DOHH2 (cell line): ENCODE measurements at regions not wholly inside any gene's neighbourhood (a gene's known extent, or its start where the extent isn't known, plus 50 kb on each side); places are given as distances from the start of the nearest gene placed in this dataset.

ENCODE experiments used
- H3F3A ChIP-seq: fragments of 200-600 bp; sonication (generic), shearing (Covaris generic); 2 replicates; pipeline ENCODE4 v1.6.0; 2016; ENCODE audit warnings: antibody characterized with exemption, mild to moderate bottlenecking; ENCODE audit not compliant: control insufficient read depth, insufficient read depth
- H3K27ac ChIP-seq: fragments of 200-600 bp; sonication (generic); 2 replicates; pipeline ENCODE4 v1.5.1; 2014; ENCODE audit warnings: low read depth, mild to moderate bottlenecking, low read length, moderate library complexity
- H3K27me3 ChIP-seq: fragments of 200-600 bp; sonication (generic); 2 replicates; pipeline ENCODE4 v1.6.1; 2014; ENCODE audit warnings: mild to moderate bottlenecking, low read length, mixed read lengths; ENCODE audit not compliant: control insufficient read depth
- H3K36me3 ChIP-seq: fragments of 200-600 bp; sonication (generic); 2 replicates; pipeline ENCODE4 v1.6.1; 2014; ENCODE audit warnings: mild to moderate bottlenecking, low read length, moderate library complexity, mixed read lengths; ENCODE audit not compliant: control insufficient read depth
- H3K4me1 ChIP-seq: fragments of 200-600 bp; sonication (generic); 2 replicates; pipeline ENCODE4 v1.6.1; 2014; ENCODE audit warnings: mild to moderate bottlenecking, low read length, mixed read lengths; ENCODE audit not compliant: control insufficient read depth
- H3K4me2 ChIP-seq: fragments of 200-600 bp; sonication (generic); 2 replicates; pipeline ENCODE4 v1.6.0; 2014; ENCODE audit warnings: mild to moderate bottlenecking, low read length, moderate library complexity
- H3K4me3 ChIP-seq: fragments of 200-600 bp; sonication (generic); 2 replicates; pipeline ENCODE4 v1.5.1; 2014; ENCODE audit warnings: mild to moderate bottlenecking, low read length, mixed read lengths
- H3K79me2 ChIP-seq: fragments of 200-600 bp; sonication (generic); 2 replicates; pipeline ENCODE4 v1.6.1; 2014; ENCODE audit warnings: mild to moderate bottlenecking, low read length, mixed read lengths; ENCODE audit not compliant: control insufficient read depth
- H3K9me2 ChIP-seq: fragments of 200-600 bp; sonication (generic); replicated peaks from 2 replicates; pipeline ENCODE4 v1.6.1; 2014; ENCODE audit warnings: mild to moderate bottlenecking, low read length, mixed read lengths; ENCODE audit not compliant: control insufficient read depth
- H3K9me3 ChIP-seq: fragments of 200-600 bp; sonication (generic); 2 replicates; pipeline ENCODE4 v1.6.1; 2014; ENCODE audit warnings: antibody characterized with exemption, low read length, mixed read lengths; ENCODE audit not compliant: control insufficient read depth, insufficient read depth
- H4K20me1 ChIP-seq: fragments of 200-600 bp; sonication (generic); 2 replicates; pipeline ENCODE4 v1.6.0; 2014; ENCODE audit warnings: low read depth, mild to moderate bottlenecking, antibody characterized with exemption, low read length, moderate library complexity; ENCODE audit not compliant: control insufficient read depth, insufficient read depth
- CTCF ChIP-seq: fragments of 200-600 bp; sonication (generic); IDR thresholded peaks from one replicate; pipeline ENCODE4 v1.5.1; 2014; ENCODE audit warnings: antibody characterized with exemption, mild to moderate bottlenecking, low read depth, low read length; ENCODE audit not compliant: poor library complexity, severe bottlenecking
- EZH2phosphoT487 ChIP-seq: fragments of 200-600 bp; sonication (generic); IDR thresholded peaks from 2 replicates; pipeline ENCODE4 v1.6.1; 2017; ENCODE audit warnings: borderline replicate concordance, mild to moderate bottlenecking, antibody characterized with exemption, low read length, moderate library complexity, mixed read lengths

- no peaks in the 10 kb centered on the region for H3K27me3 ChIP-seq
- H3K36me3 ChIP-seq = no peaks in the 10 kb centered on the region
- no peaks in the 10 kb centered on the region for H3F3A ChIP-seq
- TF ChIP-seq CTCF (no peak), EZH2phosphoT487 (no peak)
- no peaks in the 10 kb centered on the region for H3K4me1 ChIP-seq
- H3K27ac ChIP-seq = no peak overlapping the region
- no peaks in the 10 kb centered on the region for H3K9me3 ChIP-seq
- H3K4me2 ChIP-seq = no peak overlapping the region
- no peaks in the 10 kb centered on the region for H3K9me2 ChIP-seq
- no peak overlapping the region for H3K4me3 ChIP-seq
- H3K79me2 ChIP-seq = no peaks in the 10 kb centered on the region
- no peaks in the 10 kb centered on the region for H4K20me1 ChIP-seq
These were observed 747.1 kb upstream of the ACVR2A start for GRCh38 chr2:147097747-147098146.

GRCh38 chr2:147096671-147097070, 748.2 kb upstream of the ACVR2A start:
- Histone ChIP-seq H3K4me2 (no peak overlapping the region), H3K27me3 (no peaks in the 10 kb centered on the region)

GRCh38 chr2:147095376-147095775, 749.5 kb upstream of the ACVR2A start:
- Histone ChIP-seq H3K9me2 (no peaks in the 10 kb centered on the region), H3K4me1 (no peaks in the 10 kb centered on the region), H3F3A (no peaks in the 10 kb centered on the region), H3K9me3 (no peaks in the 10 kb centered on the region), H3K36me3 (no peaks in the 10 kb centered on the region), H3K79me2 (no peaks in the 10 kb centered on the region), H3K27ac (no peak overlapping the region), H3K27me3 (no peaks in the 10 kb centered on the region), H4K20me1 (no peaks in the 10 kb centered on the region), H3K4me2 (no peak overlapping the region), H3K4me3 (no peak overlapping the region)
- TF ChIP-seq EZH2phosphoT487 = no peak
- TF ChIP-seq CTCF = no peak

More at GRCh38 chr2:147096671-147097070, 748.2 kb upstream of the ACVR2A start:
- TF ChIP-seq EZH2phosphoT487 (no peak), CTCF (no peak)
- Histone ChIP-seq H3K79me2 (no peaks in the 10 kb centered on the region), H3K27ac (no peak overlapping the region), H3F3A (no peaks in the 10 kb centered on the region), H3K9me3 (no peaks in the 10 kb centered on the region), H3K36me3 (no peaks in the 10 kb centered on the region), H4K20me1 (no peaks in the 10 kb centered on the region), H3K4me1 (no peaks in the 10 kb centered on the region), H3K4me3 (no peak overlapping the region), H3K9me2 (no peaks in the 10 kb centered on the region)

GRCh38 chr2:147094077-147094476, 750.8 kb upstream of the ACVR2A start:
- TF ChIP-seq CTCF = no peak
- TF ChIP-seq EZH2phosphoT487 = no peak
- no peaks in the 10 kb centered on the region for H4K20me1 ChIP-seq
- H3K9me3 ChIP-seq = no peaks in the 10 kb centered on the region
- H3K9me2 ChIP-seq = no peaks in the 10 kb centered on the region
- H3K4me3 ChIP-seq = no peak overlapping the region
- H3K4me1 ChIP-seq = no peaks in the 10 kb centered on the region
- no peaks in the 10 kb centered on the region for H3K79me2 ChIP-seq
- H3K36me3 ChIP-seq = no peaks in the 10 kb centered on the region
- no peaks in the 10 kb centered on the region for H3F3A ChIP-seq
- H3K4me2 ChIP-seq = no peak overlapping the region
- H3K27ac ChIP-seq = no peak overlapping the region
- no peaks in the 10 kb centered on the region for H3K27me3 ChIP-seq
